GM19468 (cell line): ENCODE measurements at regions not wholly inside any gene's neighbourhood (a gene's known extent, or its start where the extent isn't known, plus 50 kb on each side); places are given as distances from the start of the nearest gene placed in this dataset.
"Not testable (repeated sequence)": the region's sequence is repeated elsewhere in the genome, so short reads cannot be mapped to it uniquely, and the experiment has no call there.

Experiments used
- ATAC-seq: cut with Tn5 transposase; IDR thresholded peaks from one replicate; pipeline ENCODE4 v1.9.1; 2021; ENCODE audit warnings: mild to moderate bottlenecking, moderate library complexity, moderate number of reproducible peaks; ENCODE audit not compliant: unreplicated experiment; ENCODE audit errors: extremely low read depth

DNA sequence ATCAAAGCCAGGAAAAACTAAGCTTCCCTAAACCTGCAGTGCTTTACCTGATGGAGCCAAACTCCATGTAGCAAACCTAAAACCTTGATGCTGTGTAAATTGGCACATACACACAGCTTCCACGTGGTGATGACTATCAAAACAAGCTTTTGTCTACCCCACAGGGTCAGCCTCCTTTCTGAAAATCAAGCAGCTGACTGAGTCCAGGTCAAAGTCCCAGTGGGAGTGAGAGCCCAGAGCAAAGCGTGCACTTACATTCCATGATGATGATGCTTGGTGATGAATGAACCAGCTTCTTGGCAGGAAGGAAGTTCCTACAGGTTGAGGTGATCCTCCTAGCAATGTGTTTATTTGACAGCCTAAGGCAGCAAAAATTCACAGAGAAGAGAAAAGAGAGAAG lies 630.0 kb upstream of the TBX3 start:
- ATAC-seq = no peak

DNA sequence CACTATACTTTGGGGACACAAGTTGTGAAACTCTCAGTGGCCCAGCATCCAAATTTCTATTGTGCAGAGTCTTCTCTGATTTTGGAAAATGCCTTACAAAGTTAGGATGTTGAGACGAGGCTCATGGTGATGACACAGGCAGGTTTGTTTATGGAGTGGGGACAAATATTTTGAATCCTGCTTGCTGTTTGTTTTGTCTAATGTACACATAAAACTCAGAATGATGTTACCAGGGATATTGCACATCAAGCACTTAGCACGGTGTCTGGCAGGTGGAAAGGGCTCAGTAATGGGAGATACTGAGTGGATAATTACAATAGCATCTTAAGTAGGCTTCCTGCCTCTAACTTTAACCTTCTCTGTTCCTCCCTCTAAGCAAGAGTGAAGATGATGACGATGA lies 628.9 kb upstream of the TBX3 start:
- no peak for ATAC-seq

DNA sequence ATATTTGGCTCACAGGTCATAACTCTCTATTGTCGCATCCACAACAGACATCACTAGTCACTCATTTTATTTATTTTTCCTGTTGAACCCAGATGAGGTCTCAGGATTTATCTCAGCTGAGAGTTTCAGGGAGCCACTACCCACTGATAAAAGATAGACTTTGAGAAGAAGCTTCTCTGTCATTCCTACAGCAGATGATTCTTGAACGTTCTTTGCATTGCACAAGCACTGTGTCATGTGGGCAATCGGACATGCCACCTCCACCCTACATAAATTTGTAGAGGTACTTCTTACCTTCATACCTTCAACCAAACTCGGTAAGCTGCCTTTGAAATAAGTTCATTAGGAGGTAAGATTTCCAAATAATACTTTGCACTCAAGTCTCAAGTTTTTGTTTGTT lies 627.9 kb upstream of the TBX3 start:
- ATAC-seq = no peak

DNA sequence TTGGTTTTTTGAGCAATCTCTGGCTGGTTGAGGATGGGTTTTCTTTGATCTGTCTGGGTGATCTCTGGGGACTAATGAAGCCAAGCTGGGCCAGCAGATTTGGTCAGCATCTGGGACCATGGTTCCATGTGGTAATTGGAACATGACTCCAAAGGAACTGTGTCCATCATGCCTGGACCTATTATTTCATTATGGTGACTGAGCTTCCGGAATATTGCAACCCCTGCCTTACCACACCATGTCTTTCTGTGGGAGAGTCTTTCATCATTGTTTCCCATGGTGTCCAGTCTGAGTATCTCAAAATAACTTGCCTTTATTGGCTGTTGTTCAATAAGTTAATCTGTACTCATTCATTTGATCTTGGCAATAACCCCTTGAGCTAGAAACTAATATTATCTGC lies 624.9 kb upstream of the TBX3 start:
- no peak for ATAC-seq

DNA sequence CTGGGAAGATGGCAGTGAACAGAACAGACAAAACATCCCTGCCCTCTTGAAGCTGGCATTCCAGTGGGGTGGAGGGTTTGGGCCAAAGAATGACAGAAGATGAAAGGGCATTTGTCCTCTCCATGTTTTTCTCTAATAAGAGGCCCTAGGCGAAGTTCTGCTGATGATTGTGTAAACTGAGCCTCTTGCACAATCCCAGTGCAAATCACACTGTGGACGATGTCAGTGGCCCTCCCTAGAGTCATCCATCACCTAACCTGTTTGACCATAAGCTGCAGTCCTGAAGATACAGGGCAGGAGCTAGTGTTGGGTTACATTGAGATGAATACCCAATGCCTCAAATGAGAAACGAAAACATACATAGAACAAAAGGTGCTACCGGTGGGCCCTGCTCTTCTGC lies 622.4 kb upstream of the TBX3 start:
- ATAC-seq = no peak

DNA sequence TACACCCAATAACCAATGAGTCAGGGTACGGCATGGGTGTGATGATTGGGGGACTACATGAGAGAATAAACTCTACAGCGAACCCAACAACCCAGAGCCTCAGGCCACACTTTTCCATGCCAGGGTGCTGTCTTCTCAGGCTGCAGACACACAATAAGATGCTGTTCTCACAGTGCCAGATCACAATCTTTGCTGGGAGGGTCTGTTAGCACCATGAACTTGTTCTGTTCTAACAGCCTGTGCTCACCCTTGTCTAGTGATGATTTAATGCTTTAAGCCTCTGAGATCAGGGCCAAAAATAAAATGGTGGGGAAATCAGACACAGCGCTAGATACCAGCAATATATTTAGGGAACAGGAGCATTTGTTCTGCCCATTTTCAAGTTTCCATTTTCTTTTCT lies 621.9 kb upstream of the TBX3 start:
- ATAC-seq = no peak

DNA sequence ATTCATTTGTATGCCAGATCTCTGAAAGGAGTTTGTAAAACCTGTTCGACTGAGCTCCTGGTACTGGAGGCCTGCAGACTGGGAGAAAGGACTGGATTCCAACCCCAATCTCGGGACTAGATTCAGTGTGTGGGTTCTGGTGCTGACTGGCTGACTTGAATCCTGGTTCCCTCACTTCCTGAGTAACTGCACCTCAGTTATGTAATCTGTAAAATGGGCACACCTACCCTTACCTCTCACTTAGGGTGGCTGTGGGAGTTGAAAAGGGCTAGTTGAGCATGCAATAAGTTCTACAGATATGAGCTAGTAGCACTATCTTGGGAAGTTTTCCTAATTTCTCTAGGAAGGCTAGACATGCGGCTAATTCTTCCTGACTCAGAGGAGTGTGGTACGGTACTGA lies 621.3 kb upstream of the TBX3 start:
- no peak for ATAC-seq

DNA sequence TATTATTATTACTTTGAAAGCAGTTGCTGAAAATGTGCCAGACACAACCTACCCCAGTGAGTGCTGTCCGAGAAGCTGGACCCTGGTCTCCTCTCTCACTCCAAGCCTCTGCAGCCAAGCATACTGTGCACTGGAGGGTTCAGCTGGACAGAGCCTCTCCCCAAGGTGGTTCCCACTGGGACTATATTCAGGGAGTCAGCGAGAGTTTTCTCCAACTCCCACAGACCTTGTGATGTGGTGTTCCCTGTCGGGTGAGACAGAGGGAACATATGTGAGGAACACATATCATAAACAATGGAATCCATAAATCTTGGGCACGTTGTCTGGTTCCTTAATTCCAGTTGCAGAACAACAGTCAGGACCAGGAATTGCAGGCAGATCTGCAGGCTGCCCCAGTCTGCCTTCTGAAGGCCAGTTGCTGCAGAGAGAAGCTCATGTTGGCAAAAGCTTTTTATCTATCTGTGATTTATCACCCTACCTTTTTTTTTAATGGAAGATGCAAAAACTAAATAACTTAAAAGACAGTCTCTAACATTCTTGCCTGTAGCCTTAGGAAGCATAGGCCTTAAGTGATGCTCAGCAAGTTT lies 619.8 kb upstream of the TBX3 start:
- ATAC-seq = no peak

DNA sequence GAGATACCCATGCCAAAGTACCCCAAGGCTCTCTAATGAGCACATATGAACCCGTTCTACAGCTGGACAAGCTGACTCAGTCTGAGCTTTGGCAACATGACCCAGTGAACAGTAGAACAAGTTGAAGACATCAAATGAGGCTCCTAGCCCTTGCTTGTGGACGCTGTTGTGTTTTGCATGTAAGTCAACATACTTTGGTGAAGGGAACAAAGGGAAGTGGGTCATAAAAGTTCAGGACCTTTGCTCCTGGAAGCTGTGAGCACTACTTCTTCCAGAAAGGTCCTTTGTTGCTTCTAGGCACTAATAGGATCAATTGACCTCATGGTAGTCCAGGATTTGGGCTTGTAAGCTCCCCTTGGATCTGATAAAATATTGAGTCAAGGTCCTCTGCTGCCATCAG lies 613.5 kb upstream of the TBX3 start:
- ATAC-seq = no peak

DNA sequence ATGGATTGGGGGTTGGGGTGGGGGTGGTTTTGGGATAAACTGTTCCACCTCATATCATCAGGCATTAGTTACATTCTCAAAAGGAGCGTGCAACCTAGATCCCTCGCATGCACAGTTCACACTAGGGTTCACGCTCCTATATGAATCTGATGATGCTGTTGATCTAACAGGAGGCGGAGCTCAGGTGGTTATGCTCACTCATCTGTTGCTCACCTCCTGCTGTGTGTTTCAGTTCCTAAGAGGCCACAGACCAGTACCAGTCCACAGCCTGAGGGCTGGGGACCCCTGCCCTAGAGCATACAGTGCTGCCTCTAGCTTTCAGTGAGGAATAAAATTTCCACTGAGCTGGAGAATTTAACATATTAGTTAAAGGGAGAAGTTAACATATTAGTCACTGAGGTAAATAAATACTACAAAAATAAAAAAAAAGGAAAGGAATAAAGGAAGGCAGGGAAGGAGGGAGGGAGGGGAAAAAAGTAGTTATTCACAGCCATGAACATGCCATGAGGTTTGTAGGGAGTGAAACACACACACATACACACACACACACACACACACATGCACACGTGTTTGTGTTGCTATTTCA lies 612.7 kb upstream of the TBX3 start:
- no peak for ATAC-seq

DNA sequence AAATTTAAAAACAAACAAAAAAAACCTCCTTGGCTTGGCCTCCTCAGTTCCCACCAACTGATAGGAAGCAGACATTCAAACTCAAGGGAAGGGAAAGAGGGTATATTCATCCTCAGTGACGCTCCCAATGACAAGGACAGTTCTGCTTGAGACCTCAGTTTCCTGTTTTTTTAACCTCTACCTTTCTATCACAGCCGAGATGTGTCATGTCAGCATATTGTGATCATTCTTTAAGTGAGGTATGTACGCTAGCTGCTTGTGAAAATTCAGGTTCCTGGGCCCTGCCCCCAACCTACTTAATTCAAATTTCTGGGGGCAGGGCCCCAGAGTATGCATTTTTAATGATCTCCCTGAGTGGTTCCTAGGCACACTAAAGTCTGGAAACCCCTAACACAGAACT lies 611.9 kb upstream of the TBX3 start:
- no peak for ATAC-seq

DNA sequence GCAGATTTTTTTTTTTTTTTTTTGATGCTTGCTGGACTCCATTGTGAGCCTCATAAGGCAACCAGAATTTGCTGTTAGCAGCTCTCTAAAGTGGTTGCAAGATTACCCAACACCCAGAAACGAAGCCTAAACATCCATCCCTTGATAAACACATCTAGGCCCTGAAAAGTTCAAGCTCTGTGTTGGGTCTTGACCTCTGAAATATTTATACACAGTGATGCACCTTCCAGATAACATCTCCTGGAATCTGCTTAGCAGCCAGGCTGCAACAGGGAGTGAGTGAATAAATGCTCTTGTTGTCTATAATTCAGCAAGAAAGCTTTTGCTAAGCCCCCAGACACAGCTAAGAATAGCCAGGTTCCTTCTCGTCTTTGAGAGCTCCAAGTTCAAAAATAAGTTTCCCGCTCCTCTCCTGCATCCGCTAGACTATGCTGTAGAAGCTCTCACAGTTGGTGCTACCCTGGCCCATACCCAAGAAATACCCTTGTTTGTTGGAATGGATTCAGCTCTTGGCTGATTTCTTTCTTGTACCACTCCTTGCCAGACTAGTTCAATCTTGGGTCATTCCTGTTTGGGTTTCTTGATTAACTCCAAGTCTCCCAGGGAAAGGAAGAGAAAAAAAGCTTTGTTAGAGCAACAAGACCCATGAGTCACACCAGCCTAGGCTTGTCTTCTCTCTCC lies 610.6 kb upstream of the TBX3 start:
- no peak for ATAC-seq

DNA sequence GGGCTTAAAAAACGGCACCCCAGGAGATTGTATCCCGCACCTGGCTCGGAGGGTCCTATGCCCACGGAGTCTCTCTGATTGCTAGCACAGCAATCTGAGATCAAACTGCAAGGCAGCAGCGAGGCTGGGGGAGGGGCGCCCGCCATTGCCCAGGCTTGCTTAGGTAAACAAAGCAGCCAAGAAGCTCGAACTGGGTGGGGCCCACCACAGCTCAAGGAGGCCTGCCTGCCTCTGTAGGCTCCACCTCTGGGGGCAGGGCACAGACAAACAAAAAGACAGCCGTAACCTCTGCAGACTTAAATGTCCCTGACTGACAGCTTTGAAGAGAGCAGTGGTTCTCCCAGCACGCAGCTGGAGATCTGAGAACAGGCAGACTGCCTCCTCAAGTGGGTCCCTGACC lies 601.5 kb upstream of the TBX3 start:
- ATAC-seq = not testable (repeated sequence)

DNA sequence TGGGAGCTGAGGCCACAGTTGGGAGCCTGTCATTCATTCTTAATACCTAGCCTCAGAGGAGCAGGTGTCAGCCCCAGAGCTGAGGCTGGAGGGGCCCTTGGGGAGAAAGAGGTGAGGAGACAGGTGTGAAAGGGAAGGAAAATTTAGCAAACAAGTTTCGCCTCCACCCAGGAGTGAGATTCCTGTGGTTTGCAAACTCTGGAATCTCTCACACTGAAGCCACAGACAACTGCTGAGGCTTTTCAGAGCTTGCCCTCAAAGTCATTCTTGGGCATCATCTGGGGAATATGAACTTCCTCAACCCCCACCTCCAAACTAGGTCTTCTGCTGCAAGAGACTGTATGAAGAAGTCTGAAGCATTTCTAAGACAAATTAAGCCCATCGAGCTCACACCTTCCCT lies 589.5 kb upstream of the TBX3 start:
- no peak for ATAC-seq

DNA sequence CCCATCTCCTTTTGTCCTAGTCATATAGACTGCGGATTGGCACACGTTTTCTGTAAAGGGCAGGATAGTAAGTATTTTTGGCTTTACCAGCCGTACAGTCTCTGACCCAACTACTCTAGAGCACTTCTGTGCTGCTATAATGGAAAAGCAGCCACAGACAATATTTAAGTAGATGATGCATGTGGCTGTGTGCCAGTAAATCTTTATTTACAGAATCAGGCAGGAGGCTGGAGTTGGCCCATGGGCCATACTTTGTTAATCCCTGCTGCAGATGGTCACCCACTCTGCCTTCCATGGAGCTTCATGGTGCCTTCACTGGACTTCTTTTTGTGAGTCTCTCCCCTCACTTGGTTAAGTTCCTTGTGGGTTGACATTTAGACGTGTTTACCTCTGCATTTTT lies 584.5 kb upstream of the TBX3 start:
- no peak for ATAC-seq

DNA sequence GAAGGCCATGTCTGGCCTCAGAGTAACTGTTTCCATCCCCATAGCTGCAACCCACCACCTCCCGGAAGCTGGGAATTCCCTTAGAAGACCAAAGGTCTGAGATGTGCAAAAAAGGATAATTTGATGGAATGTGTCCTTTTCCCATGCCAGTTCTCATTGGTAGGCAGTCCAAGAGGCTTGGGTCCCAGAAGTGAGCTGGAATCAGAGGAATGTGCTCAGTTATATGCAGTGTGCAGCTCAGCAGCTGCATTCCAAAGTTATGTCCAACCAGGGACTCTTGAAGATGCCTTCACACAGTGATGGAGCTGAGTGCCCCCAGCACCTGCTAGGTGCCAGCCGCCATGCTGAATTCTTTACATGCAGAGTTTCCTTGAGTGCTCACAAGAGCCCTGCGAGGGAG lies 583.9 kb upstream of the TBX3 start:
- ATAC-seq = no peak

DNA sequence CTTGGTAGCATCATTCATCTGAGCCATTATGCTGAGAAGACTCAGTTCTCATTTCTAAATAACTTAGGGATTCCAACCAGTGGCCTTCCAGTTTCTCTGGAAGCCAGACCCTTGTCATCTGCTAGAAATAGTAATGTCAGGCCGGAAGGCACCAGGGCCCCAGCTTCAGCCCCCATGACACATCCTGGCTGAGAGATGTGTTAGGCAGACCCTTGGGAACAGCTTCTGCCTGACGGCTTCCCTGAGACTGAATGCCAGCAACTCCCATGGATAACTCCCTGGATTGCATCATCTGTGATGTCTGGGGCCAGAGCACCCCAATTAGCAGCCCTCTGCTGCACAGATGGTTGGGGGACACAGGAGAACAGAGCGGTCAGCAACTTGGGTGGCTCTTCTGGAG lies 583.5 kb upstream of the TBX3 start:
- no peak for ATAC-seq

DNA sequence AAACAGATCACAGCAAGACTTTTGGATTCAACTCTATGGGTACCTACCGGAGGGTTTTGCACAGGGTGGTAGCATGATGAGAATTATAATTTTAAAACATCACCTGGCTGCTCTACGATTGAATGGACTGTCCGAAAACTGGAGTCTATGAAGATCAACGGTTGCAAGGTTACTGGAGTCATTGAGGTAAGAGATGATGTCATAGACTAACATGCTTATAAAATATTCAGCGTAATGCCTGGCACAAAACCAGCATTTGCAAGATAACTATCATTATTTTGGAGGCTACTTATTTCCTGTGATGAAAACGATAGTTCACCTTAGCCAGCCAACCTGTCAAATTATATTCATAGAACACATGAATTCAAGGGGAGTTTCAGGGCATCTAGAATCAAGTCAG lies 580.6 kb upstream of the TBX3 start:
- ATAC-seq = no peak

DNA sequence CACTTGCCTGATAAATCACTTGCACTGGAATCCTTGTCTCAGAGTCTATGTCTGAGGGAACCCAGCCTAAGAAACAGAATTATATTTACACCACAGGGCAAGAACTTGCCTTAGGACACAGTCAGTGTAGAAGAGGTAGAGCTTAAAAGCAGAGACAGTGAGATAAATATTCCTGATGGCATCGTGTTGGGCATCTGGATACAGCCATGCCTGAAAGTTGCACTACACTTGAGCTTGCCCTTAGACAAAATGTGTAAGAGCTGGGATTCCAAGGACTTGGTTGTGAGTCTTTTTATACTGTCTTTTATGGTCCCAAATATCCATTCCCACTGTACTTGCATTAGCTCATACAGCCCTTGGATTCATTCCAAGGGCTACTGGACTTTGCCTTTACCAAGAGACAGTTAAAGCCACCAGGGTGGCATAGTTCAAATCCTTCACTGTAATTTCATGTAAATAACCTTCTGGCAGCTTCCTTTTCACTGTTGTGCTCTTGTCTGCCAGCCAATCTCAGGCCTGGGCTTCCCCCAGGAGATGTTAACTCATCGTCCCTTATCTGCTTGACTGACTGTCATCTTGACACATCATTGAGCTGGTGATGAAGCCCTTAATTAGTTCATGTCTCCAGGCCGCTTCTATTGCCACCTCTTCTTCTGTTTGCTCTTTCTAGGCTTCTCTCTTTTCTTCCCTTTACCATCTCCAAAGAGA lies 577.9 kb upstream of the TBX3 start:
- no peak for ATAC-seq

DNA sequence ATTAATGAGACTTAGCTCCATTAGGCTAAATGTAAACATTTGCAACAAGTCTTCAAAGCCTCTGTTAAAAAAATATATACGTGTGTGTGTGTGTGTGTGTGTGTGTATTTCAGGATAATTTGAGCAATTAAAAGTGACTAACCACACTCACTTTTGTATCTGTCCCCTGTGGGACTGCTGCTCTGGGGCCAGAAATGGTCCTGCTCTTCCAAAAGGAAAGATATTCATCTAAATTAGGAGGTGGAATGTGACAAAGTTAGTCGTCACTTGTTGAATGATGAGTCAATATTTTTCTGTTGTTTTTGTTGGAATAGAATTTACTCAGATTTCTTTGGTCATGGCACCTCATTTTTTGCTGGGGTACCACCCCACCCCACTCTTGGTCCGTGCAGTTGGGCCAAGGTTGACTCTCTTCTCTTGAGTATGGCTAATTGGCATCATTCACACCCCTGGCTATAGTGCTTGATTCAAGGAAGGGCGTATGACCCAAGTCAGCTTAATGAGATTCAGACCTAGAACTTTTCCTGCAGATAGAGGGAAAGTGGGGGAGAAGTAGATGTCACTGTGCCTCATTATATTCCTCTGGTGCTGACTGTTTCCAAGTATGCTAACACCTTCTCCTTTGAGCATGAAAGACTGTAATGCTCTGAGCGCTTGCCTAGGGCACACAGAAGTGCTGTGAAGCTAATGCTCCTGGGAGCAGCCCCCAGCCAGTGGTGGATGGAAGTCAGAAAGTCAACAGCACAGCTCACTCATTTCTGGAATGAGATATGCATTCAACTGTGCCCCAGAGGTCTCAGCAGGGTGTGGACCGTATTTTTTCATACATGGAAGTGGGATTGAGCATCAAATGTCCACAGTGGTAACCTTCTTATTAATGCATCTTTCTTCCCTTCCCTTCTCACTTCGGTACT lies 577.0 kb upstream of the TBX3 start:
- ATAC-seq = no peak
